Spinal cord (tissue), 9 donors: ENCODE measurements at regions not wholly inside any gene's neighbourhood (a gene's known extent, or its start where the extent isn't known, plus 50 kb on each side); places are given as distances from the start of the nearest gene placed in this dataset.
"Not testable (repeated sequence)": the region's sequence is repeated elsewhere in the genome, so short reads cannot be mapped to it uniquely, and the experiment has no call there.

Experiments used
- DNase-seq, 6 donors: peaks; one replicate each; pipeline versions ENCODE4 v3.0.0 to v3.0.0-alpha.2; 2013 to 2015; ENCODE audit warnings: low spot score in 6 of 6, low read depth in 4 of 6
- H3K27ac ChIP-seq: one replicate; pipeline ENCODE4 v1.5.1; 2013; ENCODE audit warnings: low read depth, low read length, control low read depth
- H3K27me3 ChIP-seq: one replicate; pipeline ENCODE4 v1.6.1; 2013; ENCODE audit warnings: low read length; ENCODE audit not compliant: control insufficient read depth, insufficient read depth
- H3K36me3 ChIP-seq: one replicate; pipeline ENCODE4 v1.6.1; 2013; ENCODE audit warnings: low read length; ENCODE audit not compliant: control insufficient read depth, insufficient read depth
- H3K4me1 ChIP-seq: one replicate; pipeline ENCODE4 v1.6.1; 2013; ENCODE audit warnings: low read length; ENCODE audit not compliant: control insufficient read depth, insufficient read depth
- H3K4me3 ChIP-seq: one replicate; pipeline ENCODE4 v1.5.1; 2013; ENCODE audit warnings: low read depth, low read length, control low read depth
- H3K9me3 ChIP-seq: one replicate; pipeline ENCODE4 v1.6.1; 2013; ENCODE audit warnings: low read length; ENCODE audit not compliant: control insufficient read depth, insufficient read depth
- WGBS: methylation state at CpG from one replicate; pipeline ENCODE4 v1.1.5; 2013; ENCODE audit warnings: missing lambda C conversion rate; ENCODE audit not compliant: insufficient coverage; 5-methylcytosine and 5-hydroxymethylcytosine counted together
- donor health status: healthy.

DNA sequence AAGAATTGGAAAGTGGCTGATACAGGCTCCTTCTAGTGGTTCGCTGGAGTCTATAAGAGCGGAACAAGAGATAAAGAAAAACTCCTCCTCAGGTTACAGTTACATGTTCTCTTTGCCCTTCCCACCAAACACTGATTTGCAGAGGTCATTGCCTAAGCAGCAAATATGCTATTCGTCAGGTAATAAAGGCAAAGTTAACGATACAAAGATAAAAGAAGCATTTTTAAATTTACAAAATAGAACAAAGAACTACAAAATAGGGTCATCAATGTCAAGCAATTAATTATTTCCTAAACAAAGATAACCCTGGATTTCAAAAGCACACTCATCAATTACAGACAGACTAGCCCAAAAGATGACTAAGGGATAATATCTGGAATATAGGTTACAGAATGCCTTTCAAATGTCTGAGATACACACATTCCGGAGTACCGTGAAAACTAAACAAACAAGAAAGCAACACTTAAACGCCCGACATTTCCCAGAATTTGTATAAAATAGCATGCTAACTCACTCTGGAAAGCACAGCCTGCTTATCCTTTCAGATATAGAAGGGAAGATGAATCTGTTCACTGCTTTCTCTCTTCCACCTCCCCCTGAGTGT is 186.4 kb downstream of the MREG start:
- H3K27me3 ChIP-seq = no peaks in the 10 kb centered on the region
- whole genome bisulfite sequencing = no CpG with 5 or more reads among the region's 8 CpGs
- no peak overlapping the region for H3K27ac ChIP-seq
- no peak for DNase-seq
- H3K4me1 ChIP-seq = no peaks in the 10 kb centered on the region
- no peak overlapping the region for H3K4me3 ChIP-seq
- no peaks in the 10 kb centered on the region for H3K36me3 ChIP-seq
- H3K9me3 ChIP-seq = peaks cover 1% of the 10 kb centered on the region

DNA sequence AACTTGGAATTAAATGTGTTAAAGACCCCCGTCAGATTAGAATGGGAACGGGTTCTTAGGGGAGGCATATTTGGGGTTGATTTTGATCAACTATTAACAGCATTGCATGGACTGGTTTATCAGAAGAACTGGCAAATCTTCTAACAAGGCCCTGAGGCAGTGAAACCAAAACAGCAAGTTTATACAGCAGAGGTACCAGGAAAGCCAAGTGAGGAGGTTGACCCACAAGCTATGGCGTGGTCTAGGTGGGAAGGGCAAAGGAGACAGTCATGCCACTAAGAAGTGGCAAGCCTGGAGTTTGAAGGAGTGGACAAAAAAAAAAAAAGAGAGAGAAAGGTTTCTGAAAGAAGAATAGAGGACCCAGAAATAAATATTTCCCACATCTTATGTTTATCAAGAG is 187.0 kb downstream of the MREG start:
- 85% methylated on average over 2 of the region's 3 CpGs for WGBS
- no peaks in the 10 kb centered on the region for H3K4me1 ChIP-seq
- H3K27ac ChIP-seq = no peak overlapping the region
- peaks cover 1% of the 10 kb centered on the region for H3K9me3 ChIP-seq
- no peaks in the 10 kb centered on the region for H3K27me3 ChIP-seq
- no peak for DNase-seq
- no peaks in the 10 kb centered on the region for H3K36me3 ChIP-seq
- no peak overlapping the region for H3K4me3 ChIP-seq

DNA sequence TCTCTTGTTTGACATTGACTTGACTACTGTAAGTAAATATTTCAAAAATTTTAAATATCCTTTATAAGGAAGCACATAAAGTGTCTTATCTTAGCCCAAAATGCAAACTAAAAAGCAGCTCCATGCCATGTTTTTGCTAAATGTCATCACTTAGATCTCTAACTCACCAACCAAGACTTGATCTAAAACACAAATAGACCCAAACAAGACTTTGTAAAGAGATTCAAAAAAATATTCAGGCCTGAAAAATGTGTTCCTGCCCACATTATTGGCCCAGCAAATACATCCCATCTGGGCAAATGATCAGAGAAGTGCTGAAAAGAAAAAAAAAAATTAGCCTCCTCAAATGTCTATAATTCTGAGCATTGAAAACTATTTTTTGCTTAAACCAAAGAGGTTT is 187.6 kb downstream of the MREG start:
- H3K27ac ChIP-seq = no peak overlapping the region
- no peaks in the 10 kb centered on the region for H3K27me3 ChIP-seq
- no peaks in the 10 kb centered on the region for H3K4me1 ChIP-seq
- peaks cover 1% of the 10 kb centered on the region for H3K9me3 ChIP-seq
- no peak for DNase-seq
- H3K36me3 ChIP-seq = no peaks in the 10 kb centered on the region
- H3K4me3 ChIP-seq = no peak overlapping the region

DNA sequence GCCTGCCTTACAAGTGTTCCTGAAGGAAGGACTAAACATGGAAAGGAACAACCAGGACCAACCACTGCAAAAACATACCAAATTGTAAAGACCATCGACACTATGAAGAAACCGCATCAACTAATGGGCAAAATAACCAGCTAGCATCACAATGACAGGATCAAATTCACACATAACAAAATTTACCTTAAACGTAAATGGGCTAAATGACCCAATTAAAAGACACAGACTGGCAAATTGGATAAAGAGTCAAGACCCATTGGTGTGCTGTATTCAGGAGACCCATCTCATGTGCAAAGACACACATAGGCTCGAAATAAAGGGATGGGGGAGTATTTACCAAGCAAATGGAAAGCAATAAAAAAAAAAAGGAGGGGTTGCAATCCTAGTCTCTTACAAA is 192.1 kb downstream of the MREG start:
- WGBS = 100% methylated on average over 2 of the region's 4 CpGs
- H3K36me3 ChIP-seq, H3K4me3 ChIP-seq, H3K27me3 ChIP-seq, DNase-seq, H3K9me3 ChIP-seq, H3K4me1 ChIP-seq, H3K27ac ChIP-seq: not testable (repeated sequence)

DNA sequence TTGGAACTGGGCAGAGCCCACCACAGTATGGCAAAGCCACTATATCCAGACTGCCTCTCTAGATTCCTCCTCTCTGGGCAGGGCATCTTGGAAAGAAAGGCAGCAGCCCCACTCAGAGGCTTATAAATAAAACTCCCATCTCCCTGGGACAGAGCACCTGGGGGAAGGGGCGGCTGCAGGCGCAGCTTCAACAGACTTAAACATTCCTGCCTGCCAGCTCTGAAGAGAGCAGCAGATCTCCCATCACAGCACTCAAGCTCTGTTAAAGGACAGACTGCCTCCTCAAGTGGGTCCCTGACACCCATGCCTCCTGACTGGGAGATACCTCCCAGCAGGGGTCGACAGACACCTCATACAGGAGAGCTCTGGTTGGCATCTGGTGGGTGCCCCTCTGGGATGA is 193.6 kb downstream of the MREG start:
- not testable (repeated sequence) for H3K27ac ChIP-seq, DNase-seq, H3K4me3 ChIP-seq, H3K27me3 ChIP-seq, H3K9me3 ChIP-seq, H3K4me1 ChIP-seq, H3K36me3 ChIP-seq
- WGBS = 93% methylated on average over 3 of the region's 3 CpGs

DNA sequence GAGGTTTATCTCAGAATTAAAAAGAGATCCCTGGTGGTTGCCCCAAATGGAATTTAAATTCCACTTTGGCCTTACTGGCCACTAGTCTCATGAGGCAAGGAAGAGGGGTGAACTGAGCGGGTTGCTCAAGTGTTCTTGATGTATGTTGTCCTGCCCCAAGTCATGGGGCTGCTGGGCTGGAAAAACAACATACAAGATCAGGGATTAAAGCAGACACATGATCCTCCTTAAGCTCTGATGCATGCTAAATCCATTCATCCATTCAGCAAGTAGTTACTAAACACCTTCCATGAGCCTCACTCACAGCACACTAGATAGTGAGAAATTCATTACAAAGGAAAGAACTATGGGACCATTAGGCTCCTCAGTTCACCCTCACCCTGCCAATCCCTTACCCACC is 196.3 kb downstream of the MREG start:
- WGBS = no CpG with 5 or more reads among the region's 1 CpG
- Histone ChIP-seq H3K27me3 (no peaks in the 10 kb centered on the region), H3K4me3 (no peak overlapping the region), H3K27ac (no peak overlapping the region), H3K36me3 (no peaks in the 10 kb centered on the region), H3K9me3 (no peaks in the 10 kb centered on the region), H3K4me1 (no peaks in the 10 kb centered on the region)
- DNase-seq = no peak

DNA sequence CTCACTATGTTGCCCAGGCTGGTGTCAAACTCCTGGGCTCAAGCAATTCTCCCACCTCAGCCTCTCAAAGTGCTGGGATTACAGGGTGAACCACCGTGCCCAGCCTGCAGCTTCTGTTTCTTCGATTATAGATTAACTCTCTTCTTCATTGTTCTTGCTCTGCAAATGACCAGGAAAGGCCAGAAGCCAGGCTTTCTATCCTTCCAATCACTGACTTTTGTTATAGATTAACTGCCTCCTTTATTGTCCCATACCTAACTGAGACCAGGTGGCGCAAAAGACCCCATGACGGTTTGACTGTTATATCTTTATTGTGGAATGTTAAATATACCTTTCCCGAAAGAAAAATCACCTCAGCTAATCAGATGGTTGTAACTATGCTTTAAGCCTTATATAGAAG is 196.9 kb downstream of the MREG start:
- Histone ChIP-seq H3K36me3 (no peaks in the 10 kb centered on the region), H3K27me3 (no peaks in the 10 kb centered on the region), H3K9me3 (no peaks in the 10 kb centered on the region), H3K4me1 (no peaks in the 10 kb centered on the region), H3K4me3 (no peak overlapping the region), H3K27ac (no peak overlapping the region)
- WGBS = 69% methylated on average over 2 of the region's 5 CpGs
- DNase-seq = no peak

DNA sequence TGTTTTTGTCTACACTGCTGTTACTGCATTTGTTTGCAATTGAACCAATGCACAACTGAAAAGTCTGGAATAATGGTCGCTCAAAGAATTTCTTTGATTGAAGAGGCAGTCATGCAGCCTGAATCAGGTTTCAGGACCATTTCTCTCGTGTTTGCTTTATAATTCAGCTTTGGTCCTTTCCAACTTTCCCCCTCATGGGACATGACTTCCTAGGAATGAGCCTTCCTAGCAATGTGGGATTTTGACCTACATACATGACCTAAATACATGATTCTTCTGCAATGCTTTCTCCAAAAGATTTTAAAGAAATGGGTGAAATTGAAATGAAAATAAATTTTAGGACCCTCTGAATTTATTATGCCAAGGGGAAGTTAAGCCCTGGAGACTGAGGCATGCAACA is 197.4 kb downstream of the MREG start:
- no peak for DNase-seq
- WGBS = no CpG with 5 or more reads among the region's 2 CpGs
- H3K36me3 ChIP-seq = no peaks in the 10 kb centered on the region
- no peak overlapping the region for H3K27ac ChIP-seq
- no peaks in the 10 kb centered on the region for H3K27me3 ChIP-seq
- H3K4me3 ChIP-seq = no peak overlapping the region
- H3K9me3 ChIP-seq = no peaks in the 10 kb centered on the region
- H3K4me1 ChIP-seq = no peaks in the 10 kb centered on the region

DNA sequence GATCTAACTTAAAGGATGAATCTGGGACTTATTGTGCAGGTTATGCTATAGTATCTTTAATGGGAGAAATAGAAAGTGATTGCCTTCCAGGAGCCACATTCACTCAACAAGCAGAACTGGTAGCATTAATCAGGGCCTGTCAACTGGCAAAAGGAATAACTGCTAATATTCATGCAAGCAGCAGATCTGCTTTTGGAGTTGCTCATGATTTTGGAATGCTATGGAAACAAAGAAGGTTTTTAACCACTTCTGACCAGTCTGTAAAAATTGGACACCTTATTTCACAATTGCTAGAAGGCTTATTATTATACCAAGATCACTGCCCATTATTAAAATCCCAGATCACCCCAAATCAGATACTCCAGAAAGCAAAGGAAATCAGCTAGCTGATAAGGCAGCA is 200.4 kb downstream of the MREG start:
- DNase-seq = no peak
- H3K4me1 ChIP-seq = no peaks in the 10 kb centered on the region
- H3K27me3 ChIP-seq = no peaks in the 10 kb centered on the region
- H3K9me3 ChIP-seq = no peaks in the 10 kb centered on the region
- no peak overlapping the region for H3K27ac ChIP-seq
- no peak overlapping the region for H3K4me3 ChIP-seq
- no peaks in the 10 kb centered on the region for H3K36me3 ChIP-seq

DNA sequence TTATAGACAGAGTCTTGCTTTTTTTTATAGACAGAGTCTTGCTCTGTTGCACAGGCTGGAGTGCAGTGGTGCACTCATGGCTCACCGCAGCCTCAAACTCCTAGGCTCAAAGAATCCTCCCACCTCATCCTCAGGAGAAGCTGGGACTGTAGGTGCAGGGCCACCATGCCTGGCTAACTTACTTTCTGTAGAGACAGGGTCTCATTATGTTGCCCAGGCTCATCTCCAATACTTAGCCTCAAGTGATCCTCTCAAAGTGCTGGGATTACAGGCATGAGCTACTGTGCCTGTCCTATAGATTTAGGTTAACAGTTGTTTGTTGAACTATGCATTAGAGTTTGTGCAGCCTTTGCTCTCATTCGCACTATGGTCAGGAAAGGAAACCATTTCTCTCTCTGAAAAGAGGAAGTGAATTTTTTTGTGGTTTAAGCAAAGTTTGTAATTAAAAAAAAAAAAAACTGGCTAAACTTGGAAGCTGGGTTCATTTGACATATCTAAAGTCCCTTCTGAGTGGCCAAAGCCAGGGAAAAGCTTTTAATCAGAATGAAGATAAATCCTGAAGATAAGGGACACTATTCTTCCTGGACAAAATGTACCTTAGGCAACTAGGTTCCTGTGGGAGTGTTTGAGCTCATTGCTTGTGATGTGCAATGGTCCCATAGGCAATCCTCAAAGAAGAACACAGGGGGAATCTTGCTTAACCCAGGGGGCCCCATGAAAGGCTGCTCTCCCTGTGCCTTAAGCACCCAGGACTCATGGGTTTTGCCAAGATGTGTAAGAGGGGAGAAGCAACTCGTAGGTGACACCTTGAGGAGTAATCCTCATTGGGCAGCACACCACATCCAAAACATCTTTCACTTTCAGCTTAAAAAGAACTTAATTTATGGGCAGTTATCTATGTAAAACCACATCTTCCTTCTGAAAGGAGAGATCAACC is 201.7 kb downstream of the MREG start:
- H3K9me3 ChIP-seq = no peaks in the 10 kb centered on the region
- no peak for DNase-seq
- 100% methylated on average over 2 of the region's 3 CpGs for WGBS
- no peak overlapping the region for H3K27ac ChIP-seq
- no peak overlapping the region for H3K4me3 ChIP-seq
- H3K27me3 ChIP-seq = no peaks in the 10 kb centered on the region
- H3K4me1 ChIP-seq = no peaks in the 10 kb centered on the region
- no peaks in the 10 kb centered on the region for H3K36me3 ChIP-seq
